Loucy (cell line): ENCODE measurements at regions not wholly inside any gene's neighbourhood (a gene's known extent, or its start where the extent isn't known, plus 50 kb on each side); places are given as distances from the start of the nearest gene placed in this dataset.

Source experiments
- CTCF ChIP-seq: fragments of 200-600 bp; sonication (generic); conservative IDR thresholded peaks from 2 replicates; pipeline ENCODE4 v1.5.1; 2014; ENCODE audit warnings: mild to moderate bottlenecking, antibody characterized with exemption, low read length
- EZH2phosphoT487 ChIP-seq: fragments of 200-600 bp; IDR thresholded peaks from 2 replicates; pipeline ENCODE4 v1.6.1; 2018; ENCODE audit warnings: antibody characterized with exemption, mild to moderate bottlenecking, moderate library complexity, borderline replicate concordance

GRCh38 chr10:74766501-74766900, 59.9 kb upstream of the KAT6B start:
- TF ChIP-seq CTCF = no peak
- TF ChIP-seq EZH2phosphoT487 = no peak
